Right atrium auricular region (tissue), 2 donors: ENCODE measurements at regions not wholly inside any gene's neighbourhood (a gene's known extent, or its start where the extent isn't known, plus 50 kb on each side); places are given as distances from the start of the nearest gene placed in this dataset.

Experiments used
- DNase-seq: peaks from one replicate; pipeline ENCODE4 v3.0.0-alpha.2; 2019; ENCODE audit warnings: low spot score
- H3K27ac ChIP-seq, 2 donors: fragments of 200-600 bp; sonication (generic); 1 replicate in 1 of 2; 2 replicates in 1 of 2; pipeline ENCODE4 v1.5.1; 2016 to 2019
- H3K27me3 ChIP-seq, 2 donors: fragments of 200-600 bp; sonication (generic); one replicate each; pipeline versions ENCODE4 v1.5.1 to v1.6.0; 2017 to 2019
- H3K36me3 ChIP-seq: fragments of 200-600 bp; sonication (generic); one replicate; pipeline ENCODE4 v1.5.1; 2016
- H3K4me1 ChIP-seq, 2 donors: fragments of 200-600 bp; sonication (generic); one replicate each; pipeline versions ENCODE4 v1.5.1 to v1.6.0; 2017 to 2019
- H3K4me3 ChIP-seq, 2 donors: fragments of 200-600 bp; sonication (generic); 1 replicate in 1 of 2; 2 replicates in 1 of 2; pipeline ENCODE4 v1.5.1; 2017 to 2019; ENCODE audit warnings: mild to moderate bottlenecking in 1 of 2, moderate library complexity in 1 of 2
- H3K9me3 ChIP-seq, 2 donors: fragments of 200-600 bp; sonication (generic); one replicate each; pipeline ENCODE4 v1.5.1; 2019
- CTCF ChIP-seq, 2 donors: fragments of 200-600 bp; sonication (generic); IDR thresholded peaks; one replicate each; pipeline ENCODE4 v1.5.1; 2019; ENCODE audit warnings: antibody characterized with exemption in 2 of 2

- Histone ChIP-seq H3K36me3 (no peaks in the 10 kb centered on the region), H3K4me3 (no peak overlapping the region), H3K4me1 (peaks cover 0 to 5% of the 10 kb centered on the region in 2 donors), H3K27ac (no peak overlapping the region), H3K27me3 (no peaks in the 10 kb centered on the region), H3K9me3 (peaks cover 0 to 11% of the 10 kb centered on the region in 2 donors)
- no peak for DNase-seq
- TF ChIP-seq CTCF (IDR thresholded peaks at IDR 0.05), result no peak
These were observed 410.4 kb upstream of the HS6ST1 start for GRCh38 chr2:128729051-128729450.

- no peak overlapping the region for H3K4me3 ChIP-seq
- H3K27ac ChIP-seq, result no peak overlapping the region
- peaks cover 0 to 11% of the 10 kb centered on the region in 2 donors for H3K9me3 ChIP-seq
- DNase-seq, result peak; percentile 34
- peaks cover 0 to 34% of the 10 kb centered on the region in 2 donors for H3K4me1 ChIP-seq
- no peak for TF ChIP-seq CTCF (IDR thresholded peaks at IDR 0.05)
- no peaks in the 10 kb centered on the region for H3K36me3 ChIP-seq
- H3K27me3 ChIP-seq, result no peaks in the 10 kb centered on the region
These were observed 413.5 kb upstream of the HS6ST1 start for GRCh38 chr2:128731994-128732650.

- peaks cover 0 to 35% of the 10 kb centered on the region in 2 donors for H3K4me1 ChIP-seq
- peaks cover 0 to 11% of the 10 kb centered on the region in 2 donors for H3K9me3 ChIP-seq
- no peak for TF ChIP-seq CTCF (IDR thresholded peaks at IDR 0.05)
- H3K27me3 ChIP-seq, result no peaks in the 10 kb centered on the region
- no peaks in the 10 kb centered on the region for H3K36me3 ChIP-seq
- DNase-seq, result peak; percentile 61
- H3K4me3 ChIP-seq, result no peak overlapping the region
- no peak overlapping the region for H3K27ac ChIP-seq
These were observed 414.3 kb upstream of the HS6ST1 start for GRCh38 chr2:128732976-128733431.

GRCh38 chr2:128733450-128733849 lies 414.8 kb upstream of the HS6ST1 start:
- Histone ChIP-seq H3K27me3 (no peaks in the 10 kb centered on the region), H3K4me3 (no peak overlapping the region), H3K4me1 (peaks cover 0 to 35% of the 10 kb centered on the region in 2 donors), H3K27ac (no peak overlapping the region), H3K9me3 (peaks cover 0 to 11% of the 10 kb centered on the region in 2 donors), H3K36me3 (no peaks in the 10 kb centered on the region)
- peak; percentile 56 for DNase-seq
- TF ChIP-seq CTCF (IDR thresholded peaks at IDR 0.05), result no peak

GRCh38 chr2:128734521-128735295 lies 416.0 kb upstream of the HS6ST1 start:
- no peak overlapping the region for H3K4me3 ChIP-seq
- peak; percentile 59 for DNase-seq
- H3K27me3 ChIP-seq, result no peaks in the 10 kb centered on the region

More at GRCh38 chr2:128734521-128735295, 416.0 kb upstream of the HS6ST1 start:
- Histone ChIP-seq H3K4me1 (peaks cover 0 to 35% of the 10 kb centered on the region in 2 donors), H3K36me3 (no peaks in the 10 kb centered on the region), H3K27ac (no peak overlapping the region), H3K9me3 (peaks cover 0 to under 1% of the 10 kb centered on the region in 2 donors)
- no peak for TF ChIP-seq CTCF (IDR thresholded peaks at IDR 0.05)
